ENCODE measurements at regions not wholly inside any gene's neighbourhood (a gene's known extent, or its start where the extent isn't known, plus 50 kb on each side); places are given as distances from the start of the nearest gene placed in this dataset.

DNA sequence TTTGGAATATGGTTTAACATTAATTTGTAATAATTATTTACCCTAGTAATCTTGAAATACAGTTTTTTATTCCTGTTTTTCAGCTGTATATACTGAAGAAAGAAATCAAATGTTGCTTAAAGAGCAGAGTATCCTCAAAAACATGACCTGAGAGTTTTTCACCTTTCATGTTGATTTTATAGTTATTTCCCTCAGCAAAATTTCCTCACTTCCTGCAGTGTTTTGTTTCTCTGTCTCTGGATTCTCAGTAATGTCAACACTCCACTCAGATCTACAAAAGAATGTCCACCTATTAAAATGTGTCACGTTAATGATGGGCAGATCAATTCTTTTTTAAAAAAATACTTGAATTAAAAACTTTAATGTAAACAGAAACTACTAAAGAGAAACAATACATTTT lies 398.3 kb downstream of the ANXA1 start:
- H4K20me1 ChIP-seq (ENCODE audit: insufficient read depth, low read length): no peaks in the 10 kb centered on the region
- H3K4me1 Mint-ChIP-seq: no peaks in the 10 kb centered on the region
- H3K27me3 Mint-ChIP-seq (ENCODE audit: low read depth in 3 of 3): no peaks in the 10 kb centered on the region
- no peaks in the 10 kb centered on the region for H3K36me3 Mint-ChIP-seq
- WGBS (ENCODE audit: insufficient coverage): no CpG with 5 or more reads among the region's 1 CpG
- H3K4me3 Mint-ChIP-seq: no peak overlapping the region
- no peaks in the 10 kb centered on the region for H3K36me3 ChIP-seq (replicated peaks in 1 of 2; ENCODE audit: control insufficient read depth in 1 of 2, insufficient read depth in 2 of 2, low read length in 2 of 2)
- DNase-seq: no peak
- H3K79me2 ChIP-seq (ENCODE audit: insufficient read depth, low read length): no peaks in the 10 kb centered on the region
- H3K27ac Mint-ChIP-seq: no peak overlapping the region
- H3K4me3 ChIP-seq (replicated peaks in 1 of 3; ENCODE audit: low read depth in 2 of 3, low read length in 3 of 3): no peak overlapping the region
- H3K27ac ChIP-seq (ENCODE audit: low read depth in 1 of 2, low read length in 2 of 2): no peak overlapping the region
- H3K9me3 ChIP-seq (replicated peaks in 1 of 2; ENCODE audit: control insufficient read depth in 1 of 2, insufficient read depth in 1 of 2, low read length in 2 of 2): no peaks in the 10 kb centered on the region
- H3K27me3 ChIP-seq (ENCODE audit: control insufficient read depth in 2 of 2, insufficient read depth in 2 of 2, low read length in 2 of 2): no peaks in the 10 kb centered on the region
- no peak for TF ChIP-seq CTCF (IDR thresholded peaks at IDR 0.05)
- no peaks in the 10 kb centered on the region for H3K4me1 ChIP-seq (ENCODE audit: control insufficient read depth in 1 of 2, insufficient read depth in 2 of 2, low read length in 2 of 2)
- no peak overlapping the region for H2AFZ ChIP-seq (ENCODE audit: insufficient read depth, low read depth, low read length, poor library complexity, severe bottlenecking)
- peaks cover 0 to 2% (median 0%) of the 10 kb centered on the region in 7 donors for H3K9me3 Mint-ChIP-seq
- no peak overlapping the region for H3K9ac ChIP-seq (ENCODE audit: insufficient read depth, low read length, poor library complexity, severe bottlenecking)
- intact Hi-C loops (cut with micrococcal nuclease): no loop called here
- H3K4me2 ChIP-seq (replicated peaks; ENCODE audit: extremely low read depth, low read length, poor library complexity, severe bottlenecking): no peak overlapping the region

DNA sequence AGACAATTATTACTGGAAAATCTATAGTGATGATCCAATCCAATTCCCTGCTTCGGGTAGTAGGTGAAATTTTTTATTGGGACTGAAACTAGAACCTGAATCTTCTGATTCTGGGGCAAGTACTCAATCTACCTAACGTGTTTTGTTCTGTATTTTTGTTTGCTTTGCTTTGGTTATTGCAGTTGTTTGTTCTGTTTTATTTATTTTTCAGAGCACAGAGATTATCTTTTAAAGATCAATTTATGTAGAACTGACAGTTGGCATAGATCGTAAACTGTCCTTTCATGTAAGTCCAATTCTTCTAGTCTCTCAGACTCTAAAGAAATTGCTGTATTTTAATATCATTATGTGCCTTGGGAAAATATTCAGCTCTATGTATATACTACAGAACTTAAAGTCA lies 401.6 kb downstream of the ANXA1 start:
- H3K4me3 Mint-ChIP-seq: no peak overlapping the region
- no peak for TF ChIP-seq CTCF (IDR thresholded peaks at IDR 0.05)
- no CpG with 5 or more reads among the region's 3 CpGs for WGBS (ENCODE audit: insufficient coverage)

More for the DNA sequence above, 401.6 kb downstream of the ANXA1 start:
- no peak overlapping the region for H3K27ac Mint-ChIP-seq
- H3K9ac ChIP-seq (ENCODE audit: insufficient read depth, low read length, poor library complexity, severe bottlenecking): no peak overlapping the region
- no peak overlapping the region for H3K4me3 ChIP-seq (replicated peaks in 1 of 3; ENCODE audit: low read depth in 2 of 3, low read length in 3 of 3)
- no peaks in the 10 kb centered on the region for H3K27me3 Mint-ChIP-seq (ENCODE audit: low read depth in 3 of 3)
- no peaks in the 10 kb centered on the region for H3K27me3 ChIP-seq (ENCODE audit: control insufficient read depth in 2 of 2, insufficient read depth in 2 of 2, low read length in 2 of 2)
- intact Hi-C loops (cut with micrococcal nuclease): no loop called here
- H3K4me1 ChIP-seq (ENCODE audit: control insufficient read depth in 1 of 2, insufficient read depth in 2 of 2, low read length in 2 of 2): no peaks in the 10 kb centered on the region
- no peaks in the 10 kb centered on the region for H3K36me3 ChIP-seq (replicated peaks in 1 of 2; ENCODE audit: control insufficient read depth in 1 of 2, insufficient read depth in 2 of 2, low read length in 2 of 2)
- H3K36me3 Mint-ChIP-seq: no peaks in the 10 kb centered on the region
- no peaks in the 10 kb centered on the region for H4K20me1 ChIP-seq (ENCODE audit: insufficient read depth, low read length)
- DNase-seq: no peak
- no peaks in the 10 kb centered on the region for H3K9me3 Mint-ChIP-seq
- no peak overlapping the region for H3K27ac ChIP-seq (ENCODE audit: low read depth in 1 of 2, low read length in 2 of 2)
- no peak overlapping the region for H2AFZ ChIP-seq (ENCODE audit: insufficient read depth, low read depth, low read length, poor library complexity, severe bottlenecking)
- no peaks in the 10 kb centered on the region for H3K4me1 Mint-ChIP-seq
- no peak overlapping the region for H3K4me2 ChIP-seq (replicated peaks; ENCODE audit: extremely low read depth, low read length, poor library complexity, severe bottlenecking)
- H3K9me3 ChIP-seq (replicated peaks in 1 of 2; ENCODE audit: control insufficient read depth in 1 of 2, insufficient read depth in 1 of 2, low read length in 2 of 2): no peaks in the 10 kb centered on the region
- no peaks in the 10 kb centered on the region for H3K79me2 ChIP-seq (ENCODE audit: insufficient read depth, low read length)

All from CD14-positive monocyte (primary cell).